ENCODE measurements at regions not wholly inside any gene's neighbourhood (a gene's known extent, or its start where the extent isn't known, plus 50 kb on each side); places are given as distances from the start of the nearest gene placed in this dataset.
"Not testable (repeated sequence)": the region's sequence is repeated elsewhere in the genome, so short reads cannot be mapped to it uniquely, and the experiment has no call there.

DNA sequence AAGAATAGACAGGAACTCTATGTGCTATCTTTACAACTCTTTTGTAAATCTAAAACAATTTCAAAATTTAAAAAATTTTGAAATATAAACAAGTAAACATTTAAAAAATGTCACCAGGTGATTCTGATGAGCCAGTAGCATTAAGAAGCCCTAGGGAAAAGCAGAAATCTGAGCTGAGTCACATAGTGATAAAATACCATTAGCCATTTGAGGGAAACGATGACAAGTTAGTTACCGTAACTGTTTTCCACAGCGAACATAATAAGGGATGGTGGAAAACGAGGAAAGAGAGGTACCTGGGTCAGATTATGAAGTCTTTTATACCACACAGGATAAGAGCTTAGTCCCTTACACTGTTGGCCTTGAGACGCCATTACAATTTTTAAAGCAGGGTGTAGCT is 55.5 kb downstream of the PRR15 start:
- no peak for DNase-seq (ENCODE audit: low spot score)

DNA sequence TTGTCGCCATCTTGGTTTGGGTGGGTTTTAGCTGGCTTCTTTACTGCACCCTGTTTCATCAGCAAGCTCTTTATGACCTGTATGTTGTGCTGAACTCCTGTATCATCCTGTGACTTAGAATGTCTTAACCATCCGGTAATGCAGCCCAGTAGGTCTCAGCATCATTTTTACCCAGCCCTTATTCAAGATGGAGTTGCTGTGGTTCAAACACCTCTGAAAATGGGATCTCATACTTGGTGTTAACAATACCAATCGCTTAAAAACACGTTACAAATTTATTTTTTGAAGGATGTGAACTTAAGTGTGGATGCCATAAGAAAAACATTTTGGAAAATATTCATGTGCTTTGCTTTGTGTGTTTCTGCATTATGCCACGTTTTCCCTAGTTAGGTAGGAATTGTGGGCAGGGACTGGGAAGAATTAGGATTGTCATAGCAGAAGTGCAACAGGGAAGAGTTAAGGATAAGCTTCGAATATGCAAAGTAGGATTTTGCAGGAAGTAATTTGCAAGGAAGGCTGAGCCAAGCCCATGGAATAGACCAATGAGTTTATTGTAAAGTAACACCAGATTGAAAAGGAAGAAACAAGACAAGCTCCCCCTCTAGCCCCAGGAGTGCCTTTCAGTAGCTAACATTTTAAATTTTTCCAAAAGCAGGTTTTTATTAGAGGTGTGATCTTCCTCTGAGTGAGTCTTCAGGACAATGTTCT is 56.4 kb downstream of the PRR15 start:
- DNase-seq (ENCODE audit: low spot score): no peak

DNA sequence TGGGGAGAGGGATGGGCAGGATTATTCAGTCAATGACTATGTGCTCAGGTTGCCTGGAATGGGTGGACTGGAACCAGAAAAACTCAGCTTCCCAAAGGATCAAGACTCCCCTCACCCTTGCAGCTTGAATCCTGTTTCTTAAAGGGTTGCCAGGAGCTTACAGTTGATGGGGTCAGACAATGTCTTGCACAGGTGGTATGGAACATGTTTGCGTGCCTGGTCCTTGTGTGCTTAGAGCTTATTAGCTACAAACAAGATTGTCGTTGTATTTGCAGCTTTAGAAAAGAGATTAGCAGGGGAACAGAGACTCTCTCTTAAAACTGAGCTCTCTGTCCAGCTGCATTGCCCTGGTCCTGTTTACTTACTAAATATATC is 56.9 kb downstream of the PRR15 start:
- no peak for DNase-seq (ENCODE audit: low spot score)

DNA sequence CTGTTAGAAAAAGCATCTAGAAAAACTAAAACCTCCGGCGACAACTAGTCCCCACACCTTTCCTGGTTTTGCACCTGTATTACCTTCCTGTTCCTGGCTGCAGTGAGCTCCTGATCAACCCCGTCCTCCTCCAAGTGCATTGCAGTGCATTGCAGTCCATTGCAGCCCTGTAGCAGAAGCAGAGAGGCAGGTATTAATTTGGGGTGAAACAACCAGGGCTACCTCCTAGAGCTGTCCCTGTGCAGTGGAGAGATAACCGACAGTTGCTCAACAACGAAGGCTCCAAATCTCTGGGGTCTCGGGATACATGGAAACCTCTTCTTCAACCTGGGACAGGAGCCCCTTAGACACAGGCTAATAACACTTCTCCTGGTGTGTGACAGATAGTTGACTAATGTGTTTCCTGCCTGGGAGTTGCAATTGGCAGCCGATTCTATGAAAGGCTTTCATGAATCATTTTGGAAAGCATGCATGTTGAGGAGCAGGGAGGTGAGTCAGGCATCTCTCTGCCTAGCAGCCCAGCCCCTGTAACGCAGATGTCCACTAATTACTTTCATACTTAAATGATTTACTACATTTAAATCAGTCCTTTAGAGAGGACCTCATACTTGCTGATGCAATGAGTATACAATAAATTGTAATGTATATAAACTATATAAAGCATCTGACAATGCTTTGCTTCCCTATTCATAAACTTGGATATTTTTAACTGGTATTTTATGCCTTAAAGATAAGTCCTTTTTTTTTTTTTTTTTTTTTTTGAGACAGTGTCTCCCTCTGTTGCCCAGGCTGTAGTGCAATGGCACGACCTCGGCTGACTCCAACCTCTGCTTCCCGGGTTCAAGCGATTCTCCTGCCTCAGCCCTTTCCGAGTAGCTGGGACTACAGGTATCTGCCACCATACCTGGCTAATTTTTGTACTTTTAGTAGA is 59.0 kb downstream of the PRR15 start:
- no peak for DNase-seq (ENCODE audit: low spot score)

DNA sequence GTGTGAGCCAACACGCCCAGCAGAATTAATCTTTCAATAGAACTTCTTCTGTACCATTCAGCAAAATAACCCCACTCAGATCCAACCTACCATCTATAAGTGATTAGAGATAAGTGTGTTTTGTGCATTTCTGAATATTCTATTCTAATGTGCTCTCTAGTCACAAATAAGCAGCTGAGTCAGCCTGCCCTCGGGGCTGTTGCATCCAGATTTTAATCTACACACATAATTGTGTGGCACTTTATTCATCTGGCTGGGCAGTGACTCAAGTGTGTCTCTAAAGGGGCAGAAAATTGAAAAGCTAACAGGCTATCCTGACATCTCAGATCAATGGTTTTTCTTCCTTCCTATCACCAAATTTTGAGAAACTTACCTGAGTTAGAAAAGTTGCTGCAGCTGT is 60.3 kb downstream of the PRR15 start:
- DNase-seq (ENCODE audit: low spot score): no peak

DNA sequence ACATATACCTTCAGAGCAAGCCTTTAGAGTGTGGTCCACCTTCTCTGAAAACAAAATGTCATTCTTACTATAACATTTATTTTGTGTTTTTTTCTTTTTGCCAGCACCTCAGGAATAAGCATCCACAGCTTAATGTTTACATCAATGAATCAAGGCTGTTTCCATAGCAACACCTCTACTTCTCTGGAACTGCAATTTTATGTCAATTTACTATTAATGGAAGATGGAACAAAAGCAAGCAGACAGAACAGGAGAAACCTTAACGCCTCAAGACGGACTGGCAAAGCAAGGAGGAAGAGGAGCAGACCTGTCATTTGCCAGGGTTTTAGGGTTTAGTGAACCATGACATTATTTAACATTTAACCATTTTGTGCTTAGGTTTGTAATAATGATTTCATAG is 63.1 kb downstream of the PRR15 start:
- no peak for DNase-seq (ENCODE audit: low spot score)

DNA sequence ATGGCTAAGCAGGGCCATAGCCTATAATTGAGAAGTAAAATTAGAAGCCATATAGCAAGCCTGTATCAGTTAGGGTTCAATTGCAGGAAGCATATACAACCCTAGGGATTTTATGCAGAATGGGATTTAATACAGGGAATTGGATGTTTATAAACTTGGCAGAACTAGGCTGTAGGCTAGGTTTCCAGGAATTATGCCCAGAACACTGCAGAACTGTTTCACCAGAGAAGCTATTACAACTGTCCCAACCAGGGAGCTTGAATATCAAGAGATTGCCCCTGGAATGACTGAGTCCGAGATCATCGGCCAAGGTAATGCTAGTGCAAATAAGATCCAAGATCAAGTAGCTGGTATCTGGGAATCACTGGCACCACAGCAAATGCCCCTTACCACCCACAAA is 64.0 kb downstream of the PRR15 start:
- no peak for DNase-seq (ENCODE audit: low spot score)

DNA sequence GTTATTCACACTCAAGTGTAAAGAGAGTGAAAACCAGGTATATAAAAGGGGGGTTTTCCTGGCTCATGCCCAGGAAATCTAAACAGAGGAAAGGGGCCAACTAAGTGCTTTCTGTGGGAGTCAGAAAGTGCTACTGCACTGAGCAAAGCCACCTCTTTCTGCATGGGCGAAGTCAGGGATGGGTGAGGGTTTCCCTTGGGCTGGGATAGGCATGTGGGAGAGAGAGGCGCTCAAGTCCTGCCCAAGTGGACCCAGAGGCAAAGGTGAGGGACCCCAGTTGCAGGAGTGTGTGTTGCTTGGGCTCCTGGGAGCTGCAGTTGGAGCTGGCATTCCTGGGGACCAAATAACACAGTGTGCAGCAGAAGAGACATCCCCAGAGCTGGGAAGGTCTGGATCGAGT is 65.9 kb downstream of the PRR15 start:
- no peak for DNase-seq (ENCODE audit: low spot score)

DNA sequence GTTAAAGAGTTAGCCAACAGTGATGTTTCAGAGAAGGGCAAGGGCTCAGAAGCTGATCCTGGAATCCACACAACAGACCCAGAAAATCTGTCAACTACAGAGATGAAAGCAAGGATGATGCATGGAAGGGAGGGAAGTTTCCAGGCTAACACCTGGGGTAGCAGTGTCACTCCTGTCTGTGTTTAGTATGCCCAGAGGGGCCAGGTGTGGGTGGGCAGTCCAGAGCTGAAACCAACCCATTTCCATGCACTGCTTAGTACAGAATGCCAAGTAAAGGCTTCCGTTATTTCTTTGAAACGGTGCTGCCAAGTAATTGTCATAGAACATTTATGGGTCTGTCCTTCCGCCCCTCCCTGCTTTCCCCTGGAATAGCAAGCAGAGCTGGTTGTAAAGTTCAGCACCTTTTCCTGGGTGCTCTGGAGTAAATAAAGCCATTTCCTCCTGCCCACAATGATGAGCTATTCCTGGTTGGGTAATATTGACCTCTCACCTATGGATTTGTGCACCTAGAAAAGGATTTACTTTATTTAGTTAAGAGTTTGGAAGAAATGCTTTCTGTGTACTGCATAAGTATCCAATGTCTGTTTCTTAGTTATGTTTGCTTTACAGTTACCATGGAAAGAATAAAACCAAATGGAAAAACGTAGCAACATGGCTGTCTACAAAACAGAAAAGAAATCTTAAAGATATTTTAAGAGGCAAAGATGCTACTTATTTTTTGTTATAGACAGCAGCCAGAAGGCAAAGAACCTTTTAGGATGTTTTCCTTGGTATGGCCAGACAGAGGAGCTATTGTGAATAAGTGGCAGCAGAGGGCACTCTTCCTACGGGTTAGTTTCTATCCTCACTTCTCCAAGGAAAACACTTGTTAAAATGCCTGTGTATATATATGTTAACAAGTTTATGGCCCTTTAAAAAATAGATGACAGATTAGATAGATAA is 71.7 kb downstream of the PRR15 start:
- DNase-seq (ENCODE audit: low spot score): not testable (repeated sequence)

DNA sequence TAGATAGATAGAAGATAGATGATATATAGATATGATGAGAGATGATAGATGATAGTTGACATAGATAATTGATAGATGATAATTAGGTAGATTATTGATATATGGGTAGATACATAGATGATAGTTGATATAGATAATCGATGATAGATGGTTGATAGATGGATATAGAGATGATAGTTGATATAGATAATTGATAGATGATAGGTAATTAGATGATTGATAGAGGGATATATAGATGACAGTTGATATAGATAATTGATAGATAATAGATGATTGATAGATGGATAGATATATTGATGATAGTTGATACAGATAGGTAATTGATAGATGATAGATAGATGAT is 72.3 kb downstream of the PRR15 start:
- DNase-seq (ENCODE audit: low spot score): no peak

DNA sequence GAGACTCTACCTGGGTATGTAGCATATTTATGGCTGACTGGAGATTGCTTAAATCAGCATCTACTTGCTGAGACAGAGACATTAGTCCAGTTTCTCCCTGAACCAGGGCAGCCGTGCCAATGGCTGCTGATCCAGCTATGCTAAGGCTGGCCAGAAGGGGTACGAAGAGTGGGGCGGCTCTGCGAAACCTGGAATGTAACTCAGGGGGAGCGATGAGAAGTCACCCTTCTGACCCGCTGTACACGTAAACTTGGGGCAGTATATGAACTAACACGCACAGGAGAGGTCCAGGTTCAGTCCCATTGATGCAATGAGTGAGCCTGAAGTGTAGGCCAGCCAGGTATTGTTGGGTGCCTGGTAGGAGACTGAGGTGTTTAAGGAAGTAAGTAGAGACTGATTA is 73.7 kb downstream of the PRR15 start:
- DNase-seq (ENCODE audit: low spot score): no peak

DNA sequence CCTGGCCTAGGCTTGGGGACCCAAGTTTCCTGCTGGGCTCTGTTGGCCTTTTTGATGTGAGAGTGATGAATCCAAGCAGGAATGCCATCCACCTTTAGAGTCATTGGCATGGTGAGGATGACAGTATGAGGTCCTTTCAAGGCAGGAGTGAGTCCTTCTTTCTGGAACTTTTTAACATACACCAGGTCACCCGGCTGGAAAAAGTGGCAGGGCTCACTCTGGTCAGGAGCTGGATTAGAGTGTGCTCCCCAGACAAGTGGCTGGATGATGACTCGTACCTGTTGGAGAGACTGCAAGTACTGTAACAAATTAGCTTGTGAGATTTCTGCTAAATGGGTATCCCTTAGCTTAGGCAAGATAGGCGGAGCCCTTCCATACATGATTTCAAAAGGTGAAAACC is 75.2 kb downstream of the PRR15 start:
- DNase-seq (ENCODE audit: low spot score): not testable (repeated sequence)

DNA sequence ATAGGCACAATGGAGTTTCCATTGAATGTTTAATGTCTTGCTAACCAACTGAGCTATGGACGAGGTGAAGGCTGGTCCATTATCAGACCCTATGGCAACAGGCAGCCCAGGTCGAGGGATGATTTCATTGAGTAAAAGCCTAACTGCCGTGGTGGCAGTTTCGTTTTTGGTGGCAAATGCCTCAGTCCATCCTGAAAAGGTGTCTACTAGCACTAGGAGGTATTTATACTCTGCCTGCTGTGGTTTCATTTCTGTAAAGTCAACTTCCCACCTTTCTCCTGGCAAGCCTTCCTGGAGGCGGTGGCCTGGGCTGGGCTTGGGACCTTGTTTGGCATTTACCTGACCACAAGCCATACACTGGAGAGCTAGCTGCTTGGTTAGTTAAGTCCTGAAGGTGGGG is 75.8 kb downstream of the PRR15 start:
- DNase-seq (ENCODE audit: low spot score): no peak

DNA sequence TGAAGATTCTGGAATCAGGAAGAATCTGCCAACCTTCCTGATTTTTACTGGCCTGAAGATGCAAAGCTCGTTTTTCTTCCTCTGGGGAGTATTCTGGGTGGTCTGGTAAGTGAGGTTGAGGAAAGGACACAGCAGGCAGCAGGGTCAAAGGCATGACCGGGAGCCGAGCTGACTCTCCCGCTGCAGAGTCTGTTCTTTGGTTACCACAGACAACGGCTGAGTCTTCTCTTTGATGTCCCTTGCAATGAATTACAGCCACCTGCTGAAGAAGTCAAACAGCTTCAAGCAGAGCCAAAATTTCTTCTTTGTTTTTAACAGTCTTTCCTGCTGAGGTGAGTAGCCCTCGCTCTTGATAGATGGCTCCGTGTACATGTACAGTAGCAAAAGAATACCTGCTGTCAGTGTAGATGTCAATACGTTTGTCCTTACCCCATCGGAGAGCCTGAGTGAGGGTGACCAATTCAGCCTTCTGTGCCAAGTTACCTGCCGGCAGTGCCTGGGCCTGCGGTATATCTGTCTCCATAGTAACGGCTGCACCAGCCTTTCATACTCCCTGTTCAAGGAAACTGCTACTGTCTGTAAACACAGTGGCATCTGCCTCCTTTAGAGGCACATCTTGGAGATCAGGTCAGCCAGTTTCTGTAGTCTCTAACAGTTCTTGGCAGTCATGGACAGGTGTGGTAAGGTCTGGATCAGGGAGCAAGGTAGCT is 76.4 kb downstream of the PRR15 start:
- no peak for DNase-seq (ENCODE audit: low spot score)

DNA sequence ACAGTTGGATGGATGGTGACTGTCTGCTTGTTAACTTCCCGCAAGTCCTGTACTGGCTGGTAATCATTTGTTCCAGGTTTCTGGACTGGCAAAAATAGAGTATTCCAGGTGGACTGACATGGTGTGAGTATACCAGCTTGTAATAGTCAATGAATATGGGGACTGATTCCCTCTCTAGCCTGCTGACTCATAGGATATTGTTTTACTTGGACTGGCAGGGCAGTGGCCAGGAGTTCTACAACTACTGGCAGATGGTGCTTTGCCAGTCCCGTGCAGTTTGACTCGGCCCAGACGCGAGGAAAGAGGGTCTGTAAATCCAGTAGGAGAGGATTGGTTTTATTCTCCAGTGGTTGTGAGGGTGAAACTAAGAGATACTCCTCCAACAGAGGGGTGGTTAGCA is 78.0 kb downstream of the PRR15 start:
- no peak for DNase-seq (ENCODE audit: low spot score)

DNA sequence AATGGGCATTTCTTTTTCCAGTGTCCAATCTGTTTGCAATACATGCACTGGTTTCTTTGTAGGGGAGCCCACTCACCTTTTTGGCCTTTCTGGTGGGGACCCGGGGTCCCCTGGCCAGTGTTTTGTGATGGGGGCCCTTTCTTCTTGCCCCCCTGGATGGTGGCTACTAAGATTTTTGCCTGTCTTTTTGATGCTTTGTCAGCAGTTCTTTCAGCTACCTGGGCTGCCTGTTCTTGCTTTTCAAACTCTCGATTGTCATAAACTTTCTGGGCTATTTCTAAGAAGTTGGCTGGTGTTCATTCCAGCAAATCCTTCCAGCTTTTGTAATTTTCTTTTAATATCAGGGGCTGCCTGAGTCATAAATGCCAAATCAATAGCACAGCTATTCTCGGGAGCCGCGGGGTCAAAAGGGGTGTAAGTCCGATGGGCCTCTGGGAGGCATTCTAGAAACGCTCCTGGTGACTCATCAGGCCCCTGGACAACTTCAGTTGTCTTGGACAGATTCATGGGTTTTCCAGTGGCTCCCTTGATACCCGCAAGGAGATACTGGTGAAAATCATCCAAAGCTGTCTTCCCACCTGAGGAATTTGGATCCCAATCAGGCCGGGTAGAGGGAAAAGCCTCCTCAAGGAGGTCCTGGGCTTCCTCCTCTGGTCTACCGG is 79.0 kb downstream of the PRR15 start:
- no peak for DNase-seq (ENCODE audit: low spot score)

DNA sequence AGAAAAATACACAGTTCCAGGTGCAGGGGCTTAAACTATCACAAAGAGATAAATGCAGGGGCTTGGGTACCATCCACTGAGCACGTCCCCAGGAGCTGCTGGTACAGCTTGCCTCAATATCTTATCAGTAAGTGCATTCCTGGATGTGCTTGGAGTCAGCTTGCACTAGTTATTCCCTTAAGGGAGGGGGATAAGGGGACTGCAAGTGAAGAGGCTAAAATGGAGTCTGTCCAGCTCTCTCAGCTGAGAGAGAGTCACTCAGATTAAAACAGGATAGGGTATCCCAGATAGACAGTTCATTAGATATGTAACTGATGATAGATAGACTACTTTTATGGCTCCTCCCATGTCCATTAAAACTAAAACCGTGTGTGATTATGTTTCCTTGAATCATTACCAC is 82.5 kb downstream of the PRR15 start:
- not testable (repeated sequence) for DNase-seq (ENCODE audit: low spot score)

DNA sequence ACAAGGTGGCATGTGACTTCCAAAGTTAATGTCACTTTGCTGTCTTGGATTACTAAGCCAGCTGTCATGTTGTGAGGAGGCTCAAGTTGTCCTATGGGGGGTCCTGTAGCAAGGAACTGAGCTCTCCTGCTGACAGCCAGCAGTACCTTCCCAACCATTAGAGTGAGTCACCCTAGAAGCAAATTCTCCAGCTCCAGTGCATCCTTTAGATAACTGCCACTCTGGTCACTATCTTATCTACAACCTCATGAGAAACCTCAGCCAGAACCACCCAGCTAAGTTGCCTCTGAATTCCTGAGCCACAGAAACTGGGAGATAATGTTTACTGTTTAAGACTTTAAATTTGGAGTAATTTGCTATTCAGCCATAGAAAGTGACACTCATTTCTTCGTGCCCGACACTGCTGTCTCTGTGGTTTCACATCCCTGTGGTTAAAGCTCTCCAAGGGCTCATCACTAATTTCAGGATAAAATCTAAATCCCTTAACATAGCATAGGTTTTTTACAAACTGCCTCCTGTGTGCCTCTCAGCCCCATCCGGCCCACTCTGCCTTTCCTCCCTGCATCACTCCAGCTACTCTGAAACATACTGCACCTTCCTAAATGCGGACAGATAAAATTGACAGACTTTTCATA is 83.5 kb downstream of the PRR15 start:
- DNase-seq (ENCODE audit: low spot score): no peak

DNA sequence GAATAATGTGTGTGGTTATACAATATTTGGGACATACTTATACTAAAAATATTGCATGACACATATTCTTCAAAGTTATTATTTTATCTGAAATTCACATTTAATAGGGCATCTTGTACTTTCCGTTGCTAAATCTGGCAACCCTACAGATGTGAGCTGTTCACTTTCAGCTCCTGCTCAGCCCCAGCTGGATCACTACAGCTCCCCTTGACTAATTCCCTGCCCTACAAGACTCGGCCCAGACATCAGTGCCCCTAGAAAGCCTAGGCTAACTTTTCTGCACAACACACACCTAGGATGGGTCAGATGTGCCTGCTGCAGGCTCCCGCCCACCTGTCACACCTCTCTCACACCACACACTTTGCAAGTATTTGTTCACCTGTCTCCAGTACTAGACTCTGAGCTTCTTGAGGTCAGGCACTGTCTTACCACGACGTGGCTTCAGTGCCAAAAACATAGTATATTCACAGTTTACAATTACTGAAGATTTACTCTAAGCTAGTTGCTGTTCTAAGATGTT is 84.1 kb downstream of the PRR15 start:
- DNase-seq (ENCODE audit: low spot score): not testable (repeated sequence)

DNA sequence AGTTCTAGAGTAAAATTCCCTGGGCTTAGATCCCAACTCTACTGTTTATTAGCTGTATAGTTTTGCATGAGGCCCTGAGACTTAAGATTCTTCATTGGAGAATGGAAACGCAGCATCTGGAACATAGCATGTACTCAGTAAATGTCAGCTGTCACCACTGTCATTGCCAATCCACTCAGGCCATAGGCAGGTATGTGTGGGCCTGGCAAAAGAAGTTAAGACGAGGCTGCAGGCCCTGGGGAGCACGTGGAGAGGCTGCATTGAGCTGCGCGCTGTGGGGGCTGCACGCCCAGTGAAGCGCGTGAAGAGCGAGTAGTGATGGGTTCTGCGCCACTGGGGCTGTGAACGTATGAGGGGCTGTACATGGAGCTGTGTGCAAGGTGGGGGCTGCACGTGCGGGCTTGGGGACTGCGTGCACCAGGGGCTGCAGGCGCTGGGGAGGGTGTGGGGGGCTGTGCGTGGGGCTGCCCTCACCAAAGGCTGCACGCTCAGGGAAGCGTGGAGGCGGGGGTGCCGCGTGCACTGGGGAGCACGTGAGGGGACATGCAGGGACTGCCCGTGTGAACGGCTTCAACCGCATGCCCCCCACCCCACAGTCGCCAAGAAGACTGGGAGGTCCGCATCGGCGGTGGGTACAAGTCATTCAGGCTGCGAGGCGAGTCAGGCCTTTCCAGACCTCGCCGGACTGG is 85.5 kb downstream of the PRR15 start:
- DNase-seq (ENCODE audit: low spot score): no peak

All from CD4-positive, alpha-beta T cell treated with Interleukin-2 at 100 ng/mL for 4 hours (primary cell).